Smooth muscle cell of the brain vasculature (primary cell): ENCODE measurements at regions not wholly inside any gene's neighbourhood (a gene's known extent, or its start where the extent isn't known, plus 50 kb on each side); places are given as distances from the start of the nearest gene placed in this dataset.

Experiments
- DNase-seq: peaks from one replicate; pipeline ENCODE4 v3.0.0-alpha.2; 2012; ENCODE audit warnings: low read depth, low spot score

- no peak for DNase-seq
Measured at GRCh38 chr5:67305913-67306710, 109.5 kb upstream of the CD180 start.

GRCh38 chr5:67305401-67305800 lies 108.8 kb upstream of the CD180 start:
- DNase-seq: no peak

- DNase-seq: no peak
Measured at GRCh38 chr5:67303356-67303755, 106.8 kb upstream of the CD180 start.

- no peak for DNase-seq
Measured at GRCh38 chr5:67301285-67301903, 104.8 kb upstream of the CD180 start.

GRCh38 chr5:67300326-67300725 lies 103.7 kb upstream of the CD180 start:
- no peak for DNase-seq

GRCh38 chr5:67299231-67299735 lies 102.7 kb upstream of the CD180 start:
- no peak for DNase-seq

- no peak for DNase-seq
Measured at GRCh38 chr5:67297802-67298532, 101.4 kb upstream of the CD180 start.

DNA sequence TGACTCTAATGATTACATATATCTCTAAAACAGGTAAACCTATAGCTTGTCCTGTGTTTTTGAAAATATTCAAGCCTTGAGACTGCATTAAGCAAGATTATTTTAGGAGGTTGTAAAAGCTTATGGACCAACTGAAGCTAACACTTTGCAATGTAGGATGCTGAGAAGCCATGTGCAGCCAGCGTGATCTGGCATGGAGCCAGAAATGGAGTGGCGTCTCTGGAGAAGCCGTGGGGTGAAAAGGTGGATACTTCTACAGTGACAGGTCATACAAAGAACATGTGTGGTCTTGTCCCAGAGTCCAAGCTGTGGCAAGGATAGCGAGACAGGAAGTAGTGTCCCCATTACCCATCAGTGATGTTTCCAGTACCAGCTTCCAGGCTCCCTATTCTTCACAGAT lies 100.8 kb upstream of the CD180 start:
- DNase-seq: no peak

DNA sequence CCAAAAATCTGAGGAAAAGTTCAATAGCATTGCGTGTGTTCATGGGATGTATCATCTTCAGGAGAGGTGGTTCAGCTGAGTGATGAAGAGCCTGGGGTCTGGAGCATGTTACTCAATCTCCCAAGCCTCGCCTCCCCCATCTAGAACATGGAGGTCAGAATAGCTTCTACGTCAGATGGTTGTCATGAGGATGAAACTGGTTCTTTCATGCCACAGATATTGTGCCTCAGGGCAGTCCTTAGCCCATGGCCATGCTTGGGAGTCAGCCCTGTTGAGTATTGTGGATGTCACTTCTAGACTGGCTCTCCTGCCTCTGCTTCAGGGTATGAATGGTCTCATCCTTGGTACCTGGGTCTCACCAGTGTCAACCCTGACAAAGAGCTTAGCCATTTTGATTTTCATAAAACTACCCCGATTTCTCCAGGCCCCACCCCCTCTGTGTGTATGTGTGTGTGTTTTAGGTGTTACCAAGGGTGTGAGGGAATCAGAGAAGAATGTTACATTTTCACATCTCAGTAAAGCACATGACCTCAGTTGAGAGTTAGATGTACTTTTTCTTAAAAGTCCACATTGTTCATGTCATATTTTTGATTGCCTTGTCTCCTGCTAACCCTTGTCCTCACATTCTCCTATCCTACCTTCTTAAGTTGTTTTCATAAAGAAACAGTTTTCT lies 97.8 kb upstream of the CD180 start:
- no peak for DNase-seq

GRCh38 chr5:67293226-67293625 lies 96.6 kb upstream of the CD180 start:
- DNase-seq: no peak

DNA sequence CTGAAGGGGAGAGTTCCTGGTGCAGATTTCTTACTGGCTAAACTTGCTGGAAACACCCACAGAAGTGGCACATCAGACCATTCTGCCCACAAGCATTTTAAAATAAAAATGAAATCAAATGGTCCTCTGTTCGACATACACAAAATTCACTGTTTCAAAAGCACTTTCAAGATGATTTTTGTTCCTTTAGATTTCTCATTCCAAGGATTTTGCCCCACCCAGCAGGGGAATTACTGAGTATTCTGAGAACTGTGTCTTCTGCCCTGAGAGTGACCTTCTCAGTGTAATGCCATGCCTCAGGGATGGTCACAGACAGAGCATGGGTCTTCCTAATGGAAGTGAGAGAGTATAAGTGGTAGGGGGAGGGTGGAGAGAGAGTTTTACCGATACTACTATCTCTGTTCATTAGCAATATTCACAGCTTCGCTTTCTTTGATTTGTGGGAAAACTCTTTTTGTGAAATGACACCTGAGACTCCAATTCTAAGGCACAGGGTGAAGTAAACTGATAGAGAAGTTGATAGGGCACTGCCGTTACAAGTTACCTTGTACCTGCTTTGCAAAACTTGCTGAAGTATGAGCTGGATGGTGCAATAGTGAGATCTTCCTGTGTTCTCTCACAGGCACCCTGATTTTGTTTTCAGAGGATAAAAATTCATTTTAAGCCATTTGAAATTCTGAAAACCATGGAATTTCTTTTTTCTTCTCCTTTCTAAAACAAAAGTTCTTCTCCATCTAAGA lies 95.8 kb upstream of the CD180 start:
- no peak for DNase-seq

GRCh38 chr5:67291671-67292070 lies 95.1 kb upstream of the CD180 start:
- DNase-seq: no peak

GRCh38 chr5:67291066-67291465 lies 94.5 kb upstream of the CD180 start:
- DNase-seq: no peak

DNA sequence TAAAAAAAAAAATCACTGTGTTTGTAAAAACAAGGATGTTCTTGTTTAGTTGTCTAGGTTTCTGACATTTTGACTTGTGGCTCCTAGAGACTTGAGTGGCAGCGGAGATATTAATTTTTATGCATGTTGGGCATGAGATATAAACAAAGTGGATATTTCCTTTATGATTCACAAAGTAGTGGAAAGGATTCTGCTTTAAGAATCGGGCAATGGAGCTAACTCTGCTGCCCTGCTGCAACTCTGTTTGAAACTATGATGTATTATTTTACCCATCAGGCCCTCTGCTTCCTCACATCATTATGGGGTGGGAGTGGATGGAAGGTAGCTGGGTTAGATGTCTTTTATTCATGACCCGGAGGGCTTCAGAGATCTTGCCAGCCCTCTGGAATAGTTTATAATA lies 94.1 kb upstream of the CD180 start:
- DNase-seq: no peak

- no peak for DNase-seq
Measured at GRCh38 chr5:67289763-67290521, 93.3 kb upstream of the CD180 start.

DNA sequence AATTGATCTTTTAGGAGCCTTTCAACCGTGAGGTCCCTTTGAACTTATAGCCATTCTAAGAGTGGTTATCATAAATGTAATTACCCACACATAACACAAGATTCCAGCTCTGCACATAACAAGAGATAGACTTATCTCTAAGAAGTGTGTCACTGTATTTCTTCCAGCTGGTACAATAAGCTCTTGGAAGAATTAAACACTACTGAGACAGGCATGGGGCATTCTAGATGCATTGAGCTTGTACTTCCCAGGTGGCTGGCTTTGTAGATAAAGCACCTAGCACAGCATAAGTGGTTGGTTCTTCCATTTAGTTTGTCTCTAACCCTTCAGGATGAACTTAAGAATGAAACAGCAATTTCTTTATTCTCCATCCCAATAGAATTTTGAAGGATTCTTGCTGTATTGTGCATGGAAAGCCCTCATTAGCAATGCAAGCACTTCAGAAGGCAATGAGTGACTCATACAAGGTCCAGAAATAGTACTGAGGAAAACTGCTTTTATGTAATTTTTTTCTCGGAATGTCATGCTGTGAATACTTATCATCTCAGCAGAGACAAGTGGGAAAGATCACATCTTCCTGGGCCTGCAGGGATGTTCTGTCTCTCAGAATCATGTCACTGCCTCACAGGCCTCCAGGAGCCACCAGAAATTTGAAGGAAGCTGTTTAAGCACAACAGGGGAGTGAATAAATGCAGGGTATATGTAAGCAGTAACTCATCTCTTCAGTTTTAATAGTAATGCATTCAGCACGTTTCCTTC lies 91.1 kb upstream of the CD180 start:
- no peak for DNase-seq

DNA sequence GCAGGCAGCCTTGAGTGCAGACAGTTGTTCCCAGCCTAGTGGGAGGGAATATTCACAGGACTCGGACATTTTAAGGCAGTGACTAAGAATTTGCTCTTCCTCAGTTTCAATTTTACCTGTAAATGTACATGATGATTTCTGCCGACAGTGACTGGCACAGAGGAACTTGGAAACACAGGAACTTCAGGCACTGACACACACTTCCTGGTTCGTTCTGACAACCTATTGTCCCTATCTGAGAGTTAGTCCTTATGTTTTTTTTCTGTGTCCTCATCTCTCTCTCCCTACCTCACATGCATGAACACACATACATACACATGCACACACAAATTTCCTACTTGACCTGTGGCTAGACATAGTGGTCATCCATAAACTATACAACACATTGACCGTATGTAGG lies 89.4 kb upstream of the CD180 start:
- no peak for DNase-seq

DNA sequence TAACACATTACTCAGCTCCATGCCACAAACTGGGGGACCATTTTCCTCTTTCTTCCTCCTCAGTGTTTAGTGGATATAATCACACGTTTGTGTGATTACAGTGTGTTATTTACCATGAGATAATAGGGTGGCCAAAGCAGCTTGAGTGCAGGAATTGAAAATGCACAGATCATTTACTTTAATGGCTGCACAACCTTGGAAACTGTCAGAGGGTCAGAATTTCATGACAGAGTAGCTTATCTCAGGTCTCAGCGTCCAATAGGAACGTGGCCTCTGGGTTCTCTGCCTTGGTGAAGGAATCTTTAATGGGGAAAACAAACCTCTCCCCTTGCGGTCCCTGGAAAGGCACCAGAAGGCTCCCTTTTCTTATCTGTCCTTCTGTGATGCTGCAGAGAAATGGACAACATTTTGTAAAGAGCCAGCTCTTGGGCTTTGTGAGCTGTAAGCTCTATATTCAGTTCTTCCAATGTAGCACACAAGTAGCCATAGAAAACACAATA lies 87.4 kb upstream of the CD180 start:
- DNase-seq: no peak

- no peak for DNase-seq
Measured at GRCh38 chr5:67283275-67283987, 86.8 kb upstream of the CD180 start.
